ENCODE measurements at regions not wholly inside any gene's neighbourhood (a gene's known extent, or its start where the extent isn't known, plus 50 kb on each side); places are given as distances from the start of the nearest gene placed in this dataset.
"Not testable (repeated sequence)": the region's sequence is repeated elsewhere in the genome, so short reads cannot be mapped to it uniquely, and the experiment has no call there.

GRCh38 chr3:4077950-4078349 is 225.2 kb upstream of the SETMAR start:
- no peak for DNase-seq

- DNase-seq: no peak
These were observed 224.3 kb upstream of the SETMAR start for GRCh38 chr3:4078903-4079302.

GRCh38 chr3:4079339-4080195 is 223.6 kb upstream of the SETMAR start:
- no peak for DNase-seq

GRCh38 chr3:4083225-4084015 is 219.7 kb upstream of the SETMAR start:
- DNase-seq: no peak

- DNase-seq: no peak
These were observed 218.9 kb upstream of the SETMAR start for GRCh38 chr3:4084271-4084670.

- DNase-seq: not testable (repeated sequence)
These were observed 216.5 kb upstream of the SETMAR start for GRCh38 chr3:4086662-4087061.

- no peak for DNase-seq
These were observed 211.4 kb upstream of the SETMAR start for GRCh38 chr3:4091786-4092185.

- no peak for DNase-seq
These were observed 205.4 kb upstream of the SETMAR start for GRCh38 chr3:4097801-4098200.

GRCh38 chr3:4099607-4100006 is 203.6 kb upstream of the SETMAR start:
- no peak for DNase-seq

- DNase-seq: no peak
These were observed 195.7 kb upstream of the SETMAR start for GRCh38 chr3:4107430-4107829.

- DNase-seq: no peak
These were observed 189.2 kb upstream of the SETMAR start for GRCh38 chr3:4113811-4114522.

GRCh38 chr3:4119119-4119518 is 184.1 kb upstream of the SETMAR start:
- DNase-seq: no peak

- DNase-seq: no peak
These were observed 177.6 kb upstream of the SETMAR start for GRCh38 chr3:4125576-4125975.

- DNase-seq: no peak
These were observed 164.9 kb upstream of the SETMAR start for GRCh38 chr3:4138150-4138785.

- DNase-seq: no peak
These were observed 164.3 kb upstream of the SETMAR start for GRCh38 chr3:4138786-4139431.

- no peak for DNase-seq
These were observed 163.6 kb upstream of the SETMAR start for GRCh38 chr3:4139462-4140140.

GRCh38 chr3:4140921-4141320 is 162.2 kb upstream of the SETMAR start:
- no peak for DNase-seq

GRCh38 chr3:4147556-4148118 is 155.5 kb upstream of the SETMAR start:
- DNase-seq: no peak

- no peak for DNase-seq
These were observed 153.9 kb upstream of the SETMAR start for GRCh38 chr3:4149296-4149695.

GRCh38 chr3:4150816-4151215 is 152.4 kb upstream of the SETMAR start:
- no peak for DNase-seq

GRCh38 chr3:4151859-4152258 is 151.3 kb upstream of the SETMAR start:
- DNase-seq: no peak

- no peak for DNase-seq
These were observed 149.4 kb upstream of the SETMAR start for GRCh38 chr3:4153771-4154170.

Measured in CD4-positive, alpha-beta T cell treated with Interleukin-15 for 1 hour (primary cell).